SJSA1 (cell line): ENCODE measurements at regions not wholly inside any gene's neighbourhood (a gene's known extent, or its start where the extent isn't known, plus 50 kb on each side); places are given as distances from the start of the nearest gene placed in this dataset.

Experiments
- DNase-seq, 2 experiments: peaks; one replicate each; pipeline ENCODE4 v3.0.0-alpha.2; 2015 to 2020; ENCODE audit warnings: low spot score in 2 of 2, low read depth in 1 of 2
- H3K27ac ChIP-seq: fragments of 250-450 bp; sonication (Bioruptor Pico); 2 replicates; pipeline ENCODE4 v1.5.1; 2020; ENCODE audit warnings: mild to moderate bottlenecking, moderate library complexity
- H3K27me3 ChIP-seq: fragments of 250-450 bp; sonication (Bioruptor Pico); replicated peaks from 2 replicates; pipeline ENCODE4 v1.5.1; 2020; ENCODE audit warnings: mild to moderate bottlenecking, moderate library complexity
- H3K36me3 ChIP-seq: fragments of 250-450 bp; sonication (Bioruptor Pico); 2 replicates; pipeline ENCODE4 v1.5.1; 2020; ENCODE audit warnings: mild to moderate bottlenecking
- H3K4me1 ChIP-seq: fragments of 250-450 bp; sonication (Bioruptor Pico); replicated peaks from 2 replicates; pipeline ENCODE4 v1.6.1; 2021; ENCODE audit warnings: mild to moderate bottlenecking
- H3K4me3 ChIP-seq: fragments of 250-450 bp; sonication (Bioruptor Pico); 2 replicates; pipeline ENCODE4 v1.5.1; 2020; ENCODE audit warnings: mild to moderate bottlenecking
- H3K9me3 ChIP-seq: fragments of 250-450 bp; sonication (Bioruptor Pico); replicated peaks from 2 replicates; pipeline ENCODE4 v1.5.1; 2020; ENCODE audit warnings: mild to moderate bottlenecking

DNA sequence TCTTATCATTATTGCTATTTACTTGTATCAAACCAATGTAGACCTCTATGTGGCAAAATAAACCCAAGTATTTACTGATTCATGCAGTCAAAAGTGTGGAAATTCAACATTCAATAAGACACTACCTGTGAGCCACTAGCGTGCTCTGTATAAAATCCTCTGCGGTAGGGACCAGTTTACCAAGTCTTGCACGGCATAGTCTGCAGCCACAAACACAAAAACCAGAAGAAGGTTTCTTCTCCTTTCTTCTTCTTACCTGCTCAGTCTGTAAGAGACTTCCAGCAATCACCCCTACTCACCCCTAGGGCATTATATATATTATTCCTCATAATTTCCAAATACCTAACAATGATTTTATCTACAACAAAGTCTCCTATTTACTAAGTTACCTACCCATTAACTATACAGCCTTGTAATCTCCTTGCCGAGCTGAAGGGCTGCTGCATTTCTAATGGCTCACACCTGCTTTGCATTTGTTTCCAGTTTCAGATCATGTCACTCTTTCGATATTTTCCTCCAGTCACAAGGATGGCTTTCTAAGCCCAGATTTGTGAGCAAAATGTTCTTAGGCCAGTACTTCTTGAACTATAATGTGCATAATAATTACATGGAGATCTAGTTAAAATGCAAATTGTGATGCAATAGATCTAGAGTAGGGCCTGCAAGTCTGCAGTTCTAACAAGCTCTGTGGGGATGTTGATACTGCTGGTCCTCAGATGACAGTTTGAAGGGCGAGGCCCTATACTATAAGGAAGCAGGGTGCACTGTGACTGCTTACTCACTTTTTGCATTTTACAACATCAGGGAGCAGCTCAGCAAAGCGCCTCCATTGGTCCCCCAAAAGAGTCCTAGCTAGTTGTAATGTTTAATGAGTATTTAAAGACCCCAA lies 191.9 kb upstream of the DDI1 start:
- Histone ChIP-seq H3K4me3 (no peak overlapping the region), H3K27me3 (no peaks in the 10 kb centered on the region), H3K4me1 (no peaks in the 10 kb centered on the region), H3K36me3 (no peaks in the 10 kb centered on the region), H3K27ac (no peak overlapping the region), H3K9me3 (no peaks in the 10 kb centered on the region)
- DNase-seq, result no peak

DNA sequence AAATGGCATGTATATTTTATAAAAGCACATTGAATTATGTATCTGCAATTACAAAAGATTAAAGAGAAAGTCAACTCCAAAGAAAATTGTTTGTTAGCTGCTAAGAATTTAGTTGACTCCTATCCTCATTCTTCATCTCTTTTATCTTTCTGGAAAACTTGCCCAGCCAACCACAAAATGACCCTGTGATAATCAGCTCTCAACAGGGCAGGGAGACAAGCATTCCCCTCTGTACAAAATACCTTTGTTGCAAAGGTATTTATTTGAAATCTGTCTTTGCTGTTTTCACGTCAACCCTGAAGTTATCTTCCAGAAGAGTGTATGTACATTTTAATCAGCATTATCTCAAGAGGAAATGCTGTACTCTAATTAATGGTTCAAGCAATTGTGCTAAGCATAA lies 191.1 kb upstream of the DDI1 start:
- no peaks in the 10 kb centered on the region for H3K4me1 ChIP-seq

DNA sequence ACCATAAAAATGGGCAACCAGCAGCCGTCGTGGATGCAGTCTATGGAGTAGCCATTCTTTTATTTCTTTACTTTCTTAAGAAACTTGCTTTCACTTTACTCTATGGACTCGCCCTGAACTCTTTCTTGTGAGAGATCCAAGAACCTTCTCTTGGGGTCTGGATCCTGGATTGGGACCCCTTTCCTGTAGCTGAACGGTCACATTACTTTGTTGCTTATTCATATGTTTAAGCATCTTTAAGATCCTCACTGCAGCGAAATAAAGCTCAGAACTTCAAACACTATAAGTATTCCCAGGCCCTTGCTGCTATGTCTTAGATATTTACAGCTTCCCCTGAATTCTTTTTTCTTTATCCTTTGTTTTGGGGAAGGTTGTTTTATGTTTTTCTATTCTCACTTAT lies 187.8 kb upstream of the DDI1 start:
- DNase-seq, result no peak
- Histone ChIP-seq H3K36me3 (no peaks in the 10 kb centered on the region), H3K27me3 (no peaks in the 10 kb centered on the region), H3K4me3 (no peak overlapping the region), H3K9me3 (no peaks in the 10 kb centered on the region), H3K27ac (no peak overlapping the region), H3K4me1 (no peaks in the 10 kb centered on the region)

More for the DNA sequence above, 191.1 kb upstream of the DDI1 start:
- no peaks in the 10 kb centered on the region for H3K9me3 ChIP-seq
- no peaks in the 10 kb centered on the region for H3K27me3 ChIP-seq
- H3K27ac ChIP-seq, result no peak overlapping the region
- no peak for DNase-seq
- H3K36me3 ChIP-seq, result no peaks in the 10 kb centered on the region
- no peak overlapping the region for H3K4me3 ChIP-seq

DNA sequence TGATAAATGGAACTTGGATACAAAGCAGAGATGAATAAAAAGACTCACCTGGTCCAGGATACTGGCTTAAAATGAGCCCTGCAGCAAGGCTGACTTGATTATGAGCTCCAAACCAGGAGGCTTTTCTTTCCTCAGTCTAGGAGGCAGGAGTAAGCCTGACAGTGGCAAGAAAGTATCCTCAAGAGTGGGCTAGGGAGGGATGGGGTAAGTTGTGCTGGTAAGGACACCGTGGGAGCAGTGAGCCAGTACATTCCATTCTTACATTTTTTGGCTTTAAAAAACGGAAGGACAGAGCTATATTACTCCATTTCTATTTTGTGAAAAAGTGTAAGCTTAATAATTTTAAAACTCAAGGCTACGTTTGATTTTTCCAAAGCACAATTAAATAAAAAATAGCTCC lies 187.1 kb upstream of the DDI1 start:
- no peak for DNase-seq
- Histone ChIP-seq H3K9me3 (no peaks in the 10 kb centered on the region), H3K27ac (no peak overlapping the region), H3K4me3 (no peak overlapping the region), H3K27me3 (no peaks in the 10 kb centered on the region), H3K36me3 (no peaks in the 10 kb centered on the region), H3K4me1 (no peaks in the 10 kb centered on the region)

GRCh38 chr11:103850419-103851165 lies 185.8 kb upstream of the DDI1 start:
- no peak for DNase-seq

DNA sequence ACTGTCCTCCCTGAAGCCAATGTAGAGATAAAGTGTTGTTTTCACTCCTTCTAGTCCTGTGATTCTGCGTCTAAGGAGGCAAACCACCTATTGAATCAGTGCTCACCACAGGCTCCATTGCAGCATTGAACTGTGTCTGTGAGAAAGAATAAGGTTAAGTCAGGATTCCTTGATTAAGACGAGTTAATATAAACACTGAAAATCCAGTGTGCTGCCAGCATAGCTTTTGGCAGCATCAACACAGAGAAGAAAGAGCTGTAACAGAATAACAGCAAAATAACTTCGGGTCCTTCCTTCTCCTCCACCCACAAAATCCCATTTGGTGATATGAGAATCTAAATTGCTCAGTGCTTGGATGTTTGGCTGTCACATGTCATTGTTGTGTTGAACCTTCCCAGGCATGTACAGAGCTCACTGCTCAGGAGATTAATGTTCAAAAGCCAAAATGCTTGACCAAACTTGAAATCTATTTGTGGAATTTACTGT lies 185.2 kb upstream of the DDI1 start:
- H3K4me1 ChIP-seq, result no peaks in the 10 kb centered on the region
- no peak overlapping the region for H3K4me3 ChIP-seq
- H3K9me3 ChIP-seq, result no peaks in the 10 kb centered on the region
- H3K36me3 ChIP-seq, result no peaks in the 10 kb centered on the region
- no peak overlapping the region for H3K27ac ChIP-seq
- DNase-seq, result no peak
- no peaks in the 10 kb centered on the region for H3K27me3 ChIP-seq

More at GRCh38 chr11:103850419-103851165, 185.8 kb upstream of the DDI1 start:
- Histone ChIP-seq H3K4me3 (no peak overlapping the region), H3K27ac (no peak overlapping the region), H3K36me3 (no peaks in the 10 kb centered on the region), H3K9me3 (no peaks in the 10 kb centered on the region), H3K27me3 (no peaks in the 10 kb centered on the region), H3K4me1 (no peaks in the 10 kb centered on the region)
